HL-60 (cell line): ENCODE measurements at regions not wholly inside any gene's neighbourhood (a gene's known extent, or its start where the extent isn't known, plus 50 kb on each side); places are given as distances from the start of the nearest gene placed in this dataset.

Source experiments
- DNase-seq, 2 experiments: peaks; one replicate each; pipeline ENCODE4 v3.0.0-alpha.2; 2010 to 2020; ENCODE audit warnings: low read depth in 1 of 2, low spot score in 1 of 2
- H3K27ac ChIP-seq: fragments of 250-450 bp; sonication (Bioruptor Pico); replicated peaks from 2 replicates; pipeline ENCODE4 v1.5.1; 2020; ENCODE audit warnings: mild to moderate bottlenecking, moderate library complexity
- H3K27me3 ChIP-seq: fragments of 250-450 bp; sonication (Bioruptor Pico); 2 replicates; pipeline ENCODE4 v1.5.1; 2021; ENCODE audit warnings: mild to moderate bottlenecking, moderate library complexity; ENCODE audit not compliant: insufficient read depth, poor library complexity, severe bottlenecking
- H3K4me3 ChIP-seq: replicated peaks from 2 replicates; pipeline ENCODE4 v1.5.1; 2011; ENCODE audit warnings: mild to moderate bottlenecking, control low read depth, low read length; ENCODE audit not compliant: insufficient read depth
- GABPA ChIP-seq: IDR thresholded peaks from 2 replicates; pipeline ENCODE4 v1.6.1; 2012; ENCODE audit warnings: low read depth
- POLR2AphosphoS5 ChIP-seq: IDR thresholded peaks from 2 replicates; pipeline ENCODE4 v1.6.1; 2012; ENCODE audit warnings: low read depth
- SPI1 ChIP-seq: IDR thresholded peaks from 2 replicates; pipeline ENCODE4 v1.6.1; 2012; ENCODE audit warnings: low read depth, mild to moderate bottlenecking, borderline replicate concordance
- TF ChIP-seq, protein P1 (sequence below): IDR thresholded peaks from one replicate; pipeline ENCODE4 v1.5.1; 2011; ENCODE audit warnings: low read length, control low read depth, inconsistent platforms; ENCODE audit not compliant: insufficient read depth
- TF ChIP-seq, protein P2 (sequence below): IDR thresholded peaks from 2 replicates; pipeline ENCODE4 v1.6.1; 2012; ENCODE audit warnings: low read depth; ENCODE audit not compliant: insufficient replicate concordance

DNA sequence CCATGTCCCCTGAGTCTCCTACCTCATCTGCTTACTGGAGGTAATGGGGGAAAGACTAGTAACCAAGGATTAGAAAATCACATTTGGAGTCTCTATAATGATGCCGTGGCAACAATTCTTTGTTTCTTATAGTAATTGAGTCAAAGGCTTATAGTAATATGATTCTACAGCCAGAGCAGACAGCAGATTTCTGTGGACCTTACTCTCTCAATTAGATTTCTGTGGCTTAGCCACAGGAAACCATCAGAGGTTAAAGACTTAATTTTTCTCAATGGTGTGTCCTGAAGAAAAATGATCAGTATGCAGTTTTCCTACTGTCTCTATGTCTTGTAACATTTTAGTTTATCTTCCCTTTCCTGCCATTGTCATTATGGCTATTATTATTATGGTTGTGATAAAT lies 59.3 kb upstream of the CD180 start:
- H3K4me3 ChIP-seq, result no peak overlapping the region
- no peak overlapping the region for H3K27ac ChIP-seq
- no peaks in the 10 kb centered on the region for H3K27me3 ChIP-seq
- TF ChIP-seq POLR2AphosphoS5 (no peak), GABPA (no peak), SPI1 (no peak)
- TF ChIP-seq, protein P1, sequence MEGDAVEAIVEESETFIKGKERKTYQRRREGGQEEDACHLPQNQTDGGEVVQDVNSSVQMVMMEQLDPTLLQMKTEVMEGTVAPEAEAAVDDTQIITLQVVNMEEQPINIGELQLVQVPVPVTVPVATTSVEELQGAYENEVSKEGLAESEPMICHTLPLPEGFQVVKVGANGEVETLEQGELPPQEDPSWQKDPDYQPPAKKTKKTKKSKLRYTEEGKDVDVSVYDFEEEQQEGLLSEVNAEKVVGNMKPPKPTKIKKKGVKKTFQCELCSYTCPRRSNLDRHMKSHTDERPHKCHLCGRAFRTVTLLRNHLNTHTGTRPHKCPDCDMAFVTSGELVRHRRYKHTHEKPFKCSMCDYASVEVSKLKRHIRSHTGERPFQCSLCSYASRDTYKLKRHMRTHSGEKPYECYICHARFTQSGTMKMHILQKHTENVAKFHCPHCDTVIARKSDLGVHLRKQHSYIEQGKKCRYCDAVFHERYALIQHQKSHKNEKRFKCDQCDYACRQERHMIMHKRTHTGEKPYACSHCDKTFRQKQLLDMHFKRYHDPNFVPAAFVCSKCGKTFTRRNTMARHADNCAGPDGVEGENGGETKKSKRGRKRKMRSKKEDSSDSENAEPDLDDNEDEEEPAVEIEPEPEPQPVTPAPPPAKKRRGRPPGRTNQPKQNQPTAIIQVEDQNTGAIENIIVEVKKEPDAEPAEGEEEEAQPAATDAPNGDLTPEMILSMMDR, result no peak
- TF ChIP-seq, protein P2, sequence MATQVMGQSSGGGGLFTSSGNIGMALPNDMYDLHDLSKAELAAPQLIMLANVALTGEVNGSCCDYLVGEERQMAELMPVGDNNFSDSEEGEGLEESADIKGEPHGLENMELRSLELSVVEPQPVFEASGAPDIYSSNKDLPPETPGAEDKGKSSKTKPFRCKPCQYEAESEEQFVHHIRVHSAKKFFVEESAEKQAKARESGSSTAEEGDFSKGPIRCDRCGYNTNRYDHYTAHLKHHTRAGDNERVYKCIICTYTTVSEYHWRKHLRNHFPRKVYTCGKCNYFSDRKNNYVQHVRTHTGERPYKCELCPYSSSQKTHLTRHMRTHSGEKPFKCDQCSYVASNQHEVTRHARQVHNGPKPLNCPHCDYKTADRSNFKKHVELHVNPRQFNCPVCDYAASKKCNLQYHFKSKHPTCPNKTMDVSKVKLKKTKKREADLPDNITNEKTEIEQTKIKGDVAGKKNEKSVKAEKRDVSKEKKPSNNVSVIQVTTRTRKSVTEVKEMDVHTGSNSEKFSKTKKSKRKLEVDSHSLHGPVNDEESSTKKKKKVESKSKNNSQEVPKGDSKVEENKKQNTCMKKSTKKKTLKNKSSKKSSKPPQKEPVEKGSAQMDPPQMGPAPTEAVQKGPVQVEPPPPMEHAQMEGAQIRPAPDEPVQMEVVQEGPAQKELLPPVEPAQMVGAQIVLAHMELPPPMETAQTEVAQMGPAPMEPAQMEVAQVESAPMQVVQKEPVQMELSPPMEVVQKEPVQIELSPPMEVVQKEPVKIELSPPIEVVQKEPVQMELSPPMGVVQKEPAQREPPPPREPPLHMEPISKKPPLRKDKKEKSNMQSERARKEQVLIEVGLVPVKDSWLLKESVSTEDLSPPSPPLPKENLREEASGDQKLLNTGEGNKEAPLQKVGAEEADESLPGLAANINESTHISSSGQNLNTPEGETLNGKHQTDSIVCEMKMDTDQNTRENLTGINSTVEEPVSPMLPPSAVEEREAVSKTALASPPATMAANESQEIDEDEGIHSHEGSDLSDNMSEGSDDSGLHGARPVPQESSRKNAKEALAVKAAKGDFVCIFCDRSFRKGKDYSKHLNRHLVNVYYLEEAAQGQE, result no peak
- no peak for DNase-seq

DNA sequence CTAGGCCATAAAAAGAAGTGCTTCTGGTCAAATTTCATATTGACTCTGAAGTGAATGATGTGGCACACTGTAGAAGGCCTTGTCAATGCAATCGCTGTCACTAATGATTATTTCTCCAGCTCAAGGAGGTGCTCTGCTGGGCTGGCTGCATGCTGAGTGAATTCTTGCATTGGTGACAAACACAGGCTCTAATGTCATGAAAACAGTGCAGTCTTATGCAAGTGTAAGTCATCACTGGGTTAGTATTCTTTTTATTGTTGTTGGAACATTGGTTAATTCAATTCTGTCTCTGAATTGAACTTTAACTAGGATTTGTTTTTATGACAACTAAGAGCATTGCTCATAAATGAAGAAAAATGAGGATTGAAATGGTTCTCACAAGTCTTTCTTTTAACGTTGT lies 57.3 kb upstream of the CD180 start:
- Histone ChIP-seq H3K4me3 (no peak overlapping the region), H3K27ac (no peak overlapping the region), H3K27me3 (no peaks in the 10 kb centered on the region)
- DNase-seq, result no peak
- TF ChIP-seq, protein P2, result no peak
- TF ChIP-seq SPI1 (no peak), GABPA (no peak), POLR2AphosphoS5 (no peak)
- TF ChIP-seq, protein P1, result no peak

DNA sequence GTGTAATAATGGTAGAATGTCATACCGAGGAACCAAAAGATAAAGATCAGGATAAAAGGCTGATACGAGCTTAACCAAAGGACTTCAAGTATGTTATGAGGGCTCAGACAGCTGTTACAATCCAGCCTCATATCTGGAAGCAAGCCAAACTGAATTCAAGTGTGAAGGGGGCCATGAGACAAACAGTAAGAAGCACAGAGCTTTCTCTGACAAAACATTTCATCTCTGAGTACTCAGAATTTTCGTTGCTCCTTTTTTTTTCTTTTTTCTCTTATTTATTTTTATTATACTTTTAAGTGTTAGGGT lies 52.9 kb upstream of the CD180 start:
- TF ChIP-seq POLR2AphosphoS5 (no peak), GABPA (no peak)
- no peak for DNase-seq
- Histone ChIP-seq H3K4me3 (no peak overlapping the region), H3K27me3 (no peaks in the 10 kb centered on the region), H3K27ac (no peak overlapping the region)

DNA sequence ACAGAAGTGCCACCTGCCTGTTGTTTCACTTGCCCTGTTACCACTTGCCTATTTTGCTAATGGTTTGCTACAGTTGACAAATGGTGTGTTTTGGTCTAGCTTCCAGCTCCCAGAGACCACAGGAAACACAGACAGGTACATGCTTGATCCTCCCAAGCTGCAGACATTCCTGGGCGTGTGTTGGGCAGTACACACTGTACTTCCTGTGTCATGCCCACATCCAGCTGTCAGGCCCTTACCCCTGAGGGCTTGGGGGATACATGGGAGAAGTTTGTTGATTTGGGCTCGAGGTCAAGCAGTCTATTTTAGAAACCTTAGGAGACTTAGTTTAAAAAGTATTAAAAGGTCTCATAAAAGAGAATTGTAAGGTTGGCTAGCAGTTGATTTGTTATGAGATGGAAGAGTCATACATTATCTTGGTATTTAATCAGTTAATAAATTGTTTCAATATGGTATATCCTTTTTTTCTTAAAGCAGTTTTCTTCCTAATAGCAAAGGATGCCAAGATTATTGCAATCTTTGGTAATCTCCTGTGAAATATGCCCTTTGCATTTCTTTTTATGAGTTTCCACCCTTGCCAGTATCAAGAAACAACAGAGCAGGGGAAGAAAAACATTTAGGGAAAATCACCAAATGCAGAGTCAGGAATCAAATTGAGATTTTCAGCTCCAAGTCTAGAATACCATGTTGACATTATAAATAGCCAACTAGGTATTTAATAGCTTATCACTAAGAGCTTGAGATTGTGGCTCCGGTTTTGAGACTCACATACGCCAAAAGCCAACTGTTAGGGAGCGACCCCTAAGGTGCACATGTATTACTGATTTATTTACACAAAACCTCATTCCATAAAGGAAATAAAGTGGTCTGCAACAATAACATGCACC lies 52.3 kb upstream of the CD180 start:
- Histone ChIP-seq H3K27ac (no peak overlapping the region), H3K27me3 (no peaks in the 10 kb centered on the region), H3K4me3 (no peak overlapping the region)
- DNase-seq, result no peak
- no peak for TF ChIP-seq GABPA
- TF ChIP-seq POLR2AphosphoS5, result no peak
- TF ChIP-seq, protein P1, result no peak
- TF ChIP-seq, protein P2, result no peak
- TF ChIP-seq SPI1, result no peak
